ENCODE measurements at regions not wholly inside any gene's neighbourhood (a gene's known extent, or its start where the extent isn't known, plus 50 kb on each side); places are given as distances from the start of the nearest gene placed in this dataset.
A peak's percentile ranks its signal among the peaks of the same experiment; 100 is the strongest.

GRCh38 chr2:136250131-136250530, 132.2 kb upstream of the CXCR4 start:
- Histone ChIP-seq H3K4me1 (peaks cover 0 to 9% of the 10 kb centered on the region in 2 donors), H3K27ac (no peak overlapping the region), H3K36me3 (no peaks in the 10 kb centered on the region), H3K27me3 (no peaks in the 10 kb centered on the region), H3K4me3 (no peak overlapping the region), H3K9me3 (no peaks in the 10 kb centered on the region)
- no peak for TF ChIP-seq POLR2A (IDR thresholded peaks at IDR 0.05)
- TF ChIP-seq POLR2AphosphoS5 (IDR thresholded peaks at IDR 0.05), result no peak
- no peak for TF ChIP-seq CTCF (IDR thresholded peaks at IDR 0.05)
- intact Hi-C loops (cut with DNase I; ENCODE audit: low total_unique reads), result no loop called here
- no peak for DNase-seq (ENCODE audit: low spot score in 2 of 2)

GRCh38 chr2:136248907-136249306, 131.0 kb upstream of the CXCR4 start:
- intact Hi-C loops (cut with DNase I; ENCODE audit: low total_unique reads), result no loop called here
- Histone ChIP-seq H3K36me3 (no peaks in the 10 kb centered on the region), H3K27ac (no peak overlapping the region), H3K4me1 (peaks cover 0 to 9% of the 10 kb centered on the region in 2 donors), H3K27me3 (no peaks in the 10 kb centered on the region), H3K9me3 (no peaks in the 10 kb centered on the region), H3K4me3 (no peak overlapping the region)
- DNase-seq (ENCODE audit: low spot score in 2 of 2), result no peak
- TF ChIP-seq POLR2AphosphoS5 (IDR thresholded peaks at IDR 0.05) (no peak), CTCF (IDR thresholded peaks at IDR 0.05) (no peak), POLR2A (IDR thresholded peaks at IDR 0.05) (no peak)

- Histone ChIP-seq H3K27ac (no peak overlapping the region), H3K9me3 (no peaks in the 10 kb centered on the region), H3K27me3 (no peaks in the 10 kb centered on the region), H3K4me1 (peaks cover 0 to 9% of the 10 kb centered on the region in 2 donors), H3K36me3 (no peaks in the 10 kb centered on the region), H3K4me3 (no peak overlapping the region)
- no peak for DNase-seq (ENCODE audit: low spot score in 2 of 2)
- TF ChIP-seq CTCF (IDR thresholded peaks at IDR 0.05) (no peak), POLR2AphosphoS5 (IDR thresholded peaks at IDR 0.05) (no peak), POLR2A (IDR thresholded peaks at IDR 0.05) (no peak)
- intact Hi-C loops (cut with DNase I; ENCODE audit: low total_unique reads), result no loop called here
These were observed 130.3 kb upstream of the CXCR4 start for GRCh38 chr2:136248242-136248641.

DNA sequence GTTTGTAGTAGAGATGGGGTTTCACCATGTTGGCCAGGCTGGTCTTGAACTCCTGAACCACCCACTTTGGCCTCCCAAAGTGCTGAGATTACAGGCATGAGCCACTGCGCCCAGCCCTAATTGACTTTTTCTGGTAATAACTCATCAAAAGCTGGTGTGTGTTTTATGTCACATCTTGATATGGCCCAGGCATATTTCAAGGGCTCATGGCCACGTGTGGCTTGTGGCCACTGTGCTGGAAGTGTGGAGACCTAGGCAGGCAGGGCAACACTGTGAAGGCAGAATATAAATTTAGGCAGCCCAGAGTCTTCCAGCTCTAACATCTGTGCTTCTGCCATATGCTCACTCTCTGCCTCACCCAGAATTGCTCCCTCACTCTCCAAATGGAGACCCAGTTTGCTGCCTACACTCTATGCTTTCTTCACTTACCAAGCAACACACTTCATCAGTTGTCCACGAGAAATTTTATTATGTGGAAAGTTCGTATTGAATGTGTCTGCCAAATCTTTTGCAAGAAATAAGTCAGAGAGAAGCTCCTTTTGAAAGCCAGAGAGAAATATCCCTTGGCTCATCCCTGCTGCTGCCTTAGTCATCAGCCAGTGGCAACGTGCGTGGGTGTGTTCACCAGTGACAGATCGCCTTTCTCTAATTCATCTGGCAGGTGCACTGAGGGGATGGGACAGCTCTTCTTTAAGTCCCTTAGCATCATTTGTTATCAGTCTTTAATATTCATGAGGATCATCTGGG, 129.4 kb upstream of the CXCR4 start:
- Histone ChIP-seq H3K4me1 (peaks cover 0 to 9% of the 10 kb centered on the region in 2 donors), H3K27ac (peak overlapping the region in 1 of 2 donors; percentile 7), H3K9me3 (no peaks in the 10 kb centered on the region), H3K36me3 (no peaks in the 10 kb centered on the region), H3K4me3 (no peak overlapping the region), H3K27me3 (no peaks in the 10 kb centered on the region)
- intact Hi-C loops (cut with DNase I; ENCODE audit: low total_unique reads), result no loop called here
- no peak for TF ChIP-seq POLR2AphosphoS5 (IDR thresholded peaks at IDR 0.05)
- TF ChIP-seq POLR2A (IDR thresholded peaks at IDR 0.05), result no peak
- no peak for TF ChIP-seq CTCF (IDR thresholded peaks at IDR 0.05)
- no peak for DNase-seq (ENCODE audit: low spot score in 2 of 2)

- no peaks in the 10 kb centered on the region for H3K27me3 ChIP-seq
- no peak for TF ChIP-seq CTCF (IDR thresholded peaks at IDR 0.05)
- TF ChIP-seq POLR2A (IDR thresholded peaks at IDR 0.05), result no peak
- TF ChIP-seq POLR2AphosphoS5 (IDR thresholded peaks at IDR 0.05), result no peak
- no peak overlapping the region for H3K27ac ChIP-seq
- intact Hi-C loops (cut with DNase I; ENCODE audit: low total_unique reads), result no loop called here
- H3K4me3 ChIP-seq, result no peak overlapping the region
- no peaks in the 10 kb centered on the region for H3K36me3 ChIP-seq
- H3K4me1 ChIP-seq, result peaks cover 0 to 5% of the 10 kb centered on the region in 2 donors
- DNase-seq (ENCODE audit: low spot score in 2 of 2), result peak in 1 of 2 donors; percentile 35
- H3K9me3 ChIP-seq, result no peaks in the 10 kb centered on the region
These were observed 128.2 kb upstream of the CXCR4 start for GRCh38 chr2:136246086-136246669.

All from breast epithelium (tissue), 4 donors.